ENCODE measurements at regions not wholly inside any gene's neighbourhood (a gene's known extent, or its start where the extent isn't known, plus 50 kb on each side); places are given as distances from the start of the nearest gene placed in this dataset.

GRCh38 chrX:30483996-30484395 lies 93.6 kb downstream of the TASL start:
- POLR2A ChIA-PET, result no interaction called here
- no peak for FAIRE-seq

More at GRCh38 chrX:30483996-30484395, 93.6 kb downstream of the TASL start:
- ATAC-seq (no peak), DNase-seq (ENCODE audit: extremely low read depth in 1 of 4, low spot score in 3 of 4) (no peak)
- CTCF ChIA-PET (ENCODE audit: low intra/inter-chr PET ratio), result interaction anchor here (1.0 kb wide), 1 partner anchor 209 kb away, joined by 4 read pairs; no protein-coding TSS in a partner anchor
- Histone ChIP-seq H3K27me3 (ENCODE audit: control insufficient read depth in 2 of 2, insufficient read depth in 2 of 2, low read length in 2 of 2) (no peaks in the 10 kb centered on the region), H2AFZ (ENCODE audit: low read depth, low read length) (no peak overlapping the region), H3K4me3 (no peak overlapping the region), H3K4me2 (ENCODE audit: insufficient read depth, low read length) (no peak overlapping the region), H3K36me3 (ENCODE audit: control insufficient read depth, insufficient read depth, low read length) (no peaks in the 10 kb centered on the region), H3K79me2 (ENCODE audit: control insufficient read depth, insufficient read depth, low read length) (no peaks in the 10 kb centered on the region), H3K9me1 (ENCODE audit: control insufficient read depth, insufficient read depth, low read length) (no peaks in the 10 kb centered on the region), H3K9ac (ENCODE audit: insufficient read depth in 1 of 2, low read depth in 2 of 2, low read length in 2 of 2) (no peak overlapping the region), H3K9me3 (replicated peaks; ENCODE audit: control insufficient read depth, insufficient read depth, low read depth, low read length) (no peaks in the 10 kb centered on the region), H3K4me1 (replicated peaks in 1 of 2; ENCODE audit: control insufficient read depth in 2 of 2, insufficient read depth in 2 of 2, low read length in 2 of 2) (no peaks in the 10 kb centered on the region), H3K27ac (ENCODE audit: extremely low read depth, low read depth, low read length) (no peak overlapping the region), H4K20me1 (replicated peaks; ENCODE audit: control insufficient read depth, insufficient read depth, low read length) (no peaks in the 10 kb centered on the region)
- 0% methylated on average over 2 of the region's 2 CpGs for WGBS (ENCODE audit: insufficient coverage, low coverage, missing lambda C conversion rate)
- TF ChIP-seq BCLAF1 (IDR thresholded peaks at IDR 0.05; ENCODE audit: borderline replicate concordance in 1 of 2, control insufficient read depth in 1 of 2, low read depth in 2 of 2, low read length in 1 of 2), result no peak
- TF ChIP-seq IRF1 (CRISPR knock-in tag; IDR thresholded peaks at IDR 0.05; ENCODE audit: borderline replicate concordance), result no peak
- no peak for TF ChIP-seq RBM22 (IDR thresholded peaks at IDR 0.05; ENCODE audit: low read depth, low read length, poor library complexity, severe bottlenecking)
- TF ChIP-seq POLR2H (tag; IDR thresholded peaks at IDR 0.05; ENCODE audit: low read depth), result no peak
- in situ Hi-C loops (cut with MboI) (no loop called here), intact Hi-C loops (cut with micrococcal nuclease) (no loop called here)
- no TSS peak for BruUV-seq (replicated peaks)

All from K562 (cell line).